Ishikawa (cell line): ENCODE measurements at regions not wholly inside any gene's neighbourhood (a gene's known extent, or its start where the extent isn't known, plus 50 kb on each side); places are given as distances from the start of the nearest gene placed in this dataset.

Experiments
- CEBPB ChIP-seq: IDR thresholded peaks from 2 replicates; pipeline ENCODE4 v1.6.1; 2012
- CREB1 ChIP-seq: IDR thresholded peaks from 2 replicates; pipeline ENCODE4 v1.6.1; 2012; ENCODE audit warnings: low read depth
- EGR1 ChIP-seq: IDR thresholded peaks from 2 replicates; pipeline ENCODE4 v1.6.1; 2012
- EP300 ChIP-seq: IDR thresholded peaks from 2 replicates; pipeline ENCODE4 v1.6.1; 2012; ENCODE audit warnings: borderline replicate concordance
- FOXM1 ChIP-seq: IDR thresholded peaks from 2 replicates; pipeline ENCODE4 v1.6.1; 2012; ENCODE audit warnings: low read depth, borderline replicate concordance
- NFIC ChIP-seq: IDR thresholded peaks from 2 replicates; pipeline ENCODE4 v1.6.1; 2012
- RAD21 ChIP-seq: IDR thresholded peaks from 2 replicates; pipeline ENCODE4 v1.6.1; 2012; ENCODE audit warnings: low read depth
- REST ChIP-seq: IDR thresholded peaks from 2 replicates; pipeline ENCODE4 v1.6.1; 2012; ENCODE audit warnings: low read depth, mild to moderate bottlenecking
- TAF1 ChIP-seq: IDR thresholded peaks from 2 replicates; pipeline ENCODE4 v1.6.1; 2012; ENCODE audit warnings: low read depth, mild to moderate bottlenecking
- TCF12 ChIP-seq: IDR thresholded peaks from 2 replicates; pipeline ENCODE4 v1.6.1; 2012; ENCODE audit warnings: low read depth
- TEAD4 ChIP-seq: IDR thresholded peaks from 2 replicates; pipeline ENCODE4 v1.6.1; 2012
- USF1 ChIP-seq: IDR thresholded peaks from 2 replicates; pipeline ENCODE4 v1.6.1; 2012
- YY1 ChIP-seq: IDR thresholded peaks from 2 replicates; pipeline ENCODE4 v1.6.1; 2012; ENCODE audit warnings: low read depth
- ZBTB7A ChIP-seq: IDR thresholded peaks from 2 replicates; pipeline ENCODE4 v1.6.1; 2012; ENCODE audit warnings: low read depth
- TF ChIP-seq, protein P1 (sequence below): IDR thresholded peaks from 2 replicates; pipeline ENCODE4 v1.6.1; 2012

DNA sequence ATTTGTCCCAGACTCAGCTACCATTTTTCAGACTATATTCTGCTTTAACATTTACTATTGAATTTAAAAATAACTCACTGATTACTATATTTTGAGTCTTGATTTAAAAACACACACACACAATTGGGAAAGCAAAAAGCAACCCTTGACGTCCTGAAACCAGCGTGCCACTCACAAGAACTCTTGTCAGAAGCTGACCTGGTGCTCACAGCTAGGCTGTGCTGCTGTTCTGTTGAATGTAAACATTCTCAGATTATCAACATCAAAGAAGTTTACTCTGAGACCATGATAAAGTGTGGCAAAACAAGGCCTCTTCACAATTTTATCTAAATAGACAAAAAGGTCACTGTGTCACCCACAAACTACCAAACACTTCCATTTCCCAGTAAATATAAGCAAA lies 62.6 kb upstream of the CACNA2D1 start:
- TF ChIP-seq TCF12 (no peak), EGR1 (no peak), USF1 (no peak), TAF1 (no peak), FOXM1 (no peak), YY1 (no peak), TEAD4 (no peak), CREB1 (no peak), EP300 (no peak), ZBTB7A (no peak), RAD21 (no peak), REST (no peak), NFIC (no peak)
- TF ChIP-seq, protein P1, sequence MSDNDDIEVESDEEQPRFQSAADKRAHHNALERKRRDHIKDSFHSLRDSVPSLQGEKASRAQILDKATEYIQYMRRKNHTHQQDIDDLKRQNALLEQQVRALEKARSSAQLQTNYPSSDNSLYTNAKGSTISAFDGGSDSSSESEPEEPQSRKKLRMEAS = no peak

DNA sequence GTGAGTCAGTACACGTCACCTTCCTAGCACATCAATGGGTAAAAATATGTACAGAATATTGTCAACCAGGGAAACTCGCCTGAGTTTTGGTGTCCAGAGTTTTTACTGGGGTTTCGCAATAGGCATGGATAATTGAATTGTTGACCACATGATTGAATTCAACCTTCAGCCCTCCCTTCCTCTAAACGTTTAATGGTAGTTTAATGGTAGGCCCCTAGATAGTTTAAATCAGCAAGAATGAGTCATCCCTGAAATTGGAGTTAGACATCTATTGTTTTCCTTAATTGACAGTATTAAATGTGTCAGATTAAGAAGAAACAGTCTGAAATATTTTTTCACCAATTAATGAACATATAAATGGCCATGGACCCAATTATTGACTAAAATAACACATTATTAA lies 57.8 kb upstream of the CACNA2D1 start:
- TF ChIP-seq, protein P1 = no peak
- TF ChIP-seq CEBPB (peak; percentile 76), EGR1 (no peak)

GRCh38 chr7:82494420-82494819 lies 50.8 kb upstream of the CACNA2D1 start:
- TF ChIP-seq EP300 (no peak), REST (no peak), ZBTB7A (no peak), NFIC (no peak), EGR1 (no peak), USF1 (no peak), CEBPB (no peak), RAD21 (no peak), YY1 (no peak), TAF1 (no peak), CREB1 (no peak), FOXM1 (no peak)
- TF ChIP-seq, protein P1 = no peak
